Spleen (tissue), 11 donors: ENCODE measurements at regions not wholly inside any gene's neighbourhood (a gene's known extent, or its start where the extent isn't known, plus 50 kb on each side); places are given as distances from the start of the nearest gene placed in this dataset.

Source experiments
- DNase-seq: peaks from one replicate; pipeline ENCODE4 v3.0.0-alpha.2; 2020
- H3K27ac ChIP-seq, 8 donors: fragments of 200-600 bp; sonication (generic) in 7 of 8; 1 replicate in 4 of 8; 2 replicates in 4 of 8; pipeline versions ENCODE4 v1.5.0 to v1.8.0; 2016 to 2021; ENCODE audit warnings: inconsistent platforms in 4 of 8, mild to moderate bottlenecking in 4 of 8, moderate library complexity in 1 of 8
- H3K27me3 ChIP-seq, 7 donors: fragments of 200-600 bp; sonication (generic) in 6 of 7; replicated peaks in 1 of 7; 1 replicate in 4 of 7; 2 replicates in 3 of 7; pipeline versions ENCODE4 v1.5.0 to v1.8.0; 2016 to 2021; ENCODE audit warnings: inconsistent platforms in 3 of 7, mild to moderate bottlenecking in 1 of 7
- H3K36me3 ChIP-seq, 6 donors: fragments of 200-600 bp; sonication (generic) in 5 of 6; 1 replicate in 4 of 6; 2 replicates in 2 of 6; pipeline versions ENCODE4 v1.5.0 to v1.8.0; 2016 to 2021; ENCODE audit warnings: inconsistent platforms in 2 of 6
- H3K4me1 ChIP-seq, 6 donors: fragments of 200-600 bp; sonication (generic) in 5 of 6; 1 replicate in 3 of 6; 2 replicates in 3 of 6; pipeline versions ENCODE4 v1.5.0 to v1.8.0; 2016 to 2021; ENCODE audit warnings: inconsistent platforms in 3 of 6
- H3K4me3 ChIP-seq, 8 donors: fragments of 200-600 bp; sonication (generic) in 7 of 8; 1 replicate in 4 of 8; 2 replicates in 4 of 8; pipeline versions ENCODE4 v1.5.0 to v1.8.0; 2016 to 2021; ENCODE audit warnings: inconsistent platforms in 4 of 8, mild to moderate bottlenecking in 4 of 8, moderate library complexity in 2 of 8
- H3K9me3 ChIP-seq, 8 donors: fragments of 200-600 bp; sonication (generic) in 7 of 8; 1 replicate in 4 of 8; 2 replicates in 4 of 8; pipeline versions ENCODE4 v1.5.0 to v1.8.0; 2016 to 2021; ENCODE audit warnings: inconsistent platforms in 4 of 8
- CTCF ChIP-seq, 11 experiments: fragments of 200-600 bp in 7 of 11; fragments of 450-650 bp in 4 of 11; sonication (generic) in 4 of 11; IDR thresholded peaks in 8 of 11; conservative IDR thresholded peaks in 3 of 11; 1 replicate in 7 of 11; 2 replicates in 4 of 11; pipeline versions ENCODE4 v1.4.0 to v1.8.0; 2016 to 2021; ENCODE audit warnings: antibody characterized with exemption in 11 of 11, inconsistent platforms in 4 of 11, mild to moderate bottlenecking in 1 of 11
- POLR2A ChIP-seq, 3 donors: fragments of 450-650 bp; IDR thresholded peaks; one replicate each; pipeline ENCODE4 v1.5.1; 2017; ENCODE audit warnings: antibody characterized with exemption in 3 of 3, mild to moderate bottlenecking in 1 of 3
- POLR2AphosphoS5 ChIP-seq, 3 donors: sonication (generic); formaldehyde crosslinking; IDR thresholded peaks; one replicate each; pipeline ENCODE4 v1.5.1; 2017; ENCODE audit warnings: antibody characterized with exemption in 3 of 3
- WGBS, 5 donors: extraction: QIAGEN DNeasy Blood & Tissue Kit in 3 of 5; methylation state at CpG; one replicate each; pipeline versions ENCODE4 v1.1.5 to v1.1.7; 2013 to 2018; 5-methylcytosine and 5-hydroxymethylcytosine counted together
- intact Hi-C: fragments of 100-400 bp; cut with DNase I; formaldehyde crosslinking; loops from one replicate; pipeline ENCODE4 v1.15.0; 2023; ENCODE audit warnings: low total_unique reads
- donor health status: healthy with polysubstance abuse.
- donor health status: DM: no; HTN: no; CAD: no; lungs with moderate emphysema.
- donor health status: DM: no; HTN: no; CAD: no.
- donor health status: Bipolar disorder and iron deficiency.
- donor health status: healthy.
- donor health status: DM: no; HTN: no; CAD: no.
- donor health status: DM: yes; HTN: yes; CAD: no.

DNA sequence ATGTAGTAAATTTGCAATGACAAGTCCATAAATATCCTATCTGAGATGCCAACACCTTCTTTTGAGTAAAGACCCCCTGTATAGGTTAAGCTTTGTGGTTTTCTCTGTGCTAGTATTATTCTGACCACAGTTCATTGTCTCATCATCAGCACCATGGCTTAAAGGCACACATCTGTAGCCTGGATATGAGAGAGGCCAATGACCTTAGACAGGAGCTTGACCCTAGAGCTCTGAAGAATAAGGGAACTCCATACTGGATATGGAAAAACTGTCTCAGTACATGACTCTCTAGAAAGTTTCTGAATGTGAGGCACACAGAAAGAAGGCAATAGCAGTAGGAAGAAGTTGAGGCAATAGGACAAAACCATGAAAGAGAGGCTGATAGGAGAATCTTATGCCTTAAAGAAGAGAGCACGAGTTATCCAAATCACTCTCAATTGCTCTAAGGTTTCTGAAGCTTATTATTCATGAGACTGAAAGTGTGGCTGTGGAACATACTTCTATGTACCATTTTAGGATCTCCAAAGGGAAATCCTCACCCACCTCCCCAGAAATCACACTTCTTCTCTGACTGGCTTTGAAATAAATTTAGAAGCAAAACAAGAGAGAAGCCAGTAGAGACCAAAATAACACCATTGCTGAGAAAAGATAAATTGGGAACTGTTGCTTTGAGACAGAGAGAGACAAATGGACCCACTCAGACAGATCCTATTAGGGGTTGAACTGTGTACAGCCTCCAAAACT, 150.2 kb downstream of the ABCA8 start:
- WGBS, 5 donors, result 78 to 92% (median 90%) methylated on average over 1 of the region's 1 CpG
- H3K27ac ChIP-seq, result no peak overlapping the region
- intact Hi-C loops, result no loop called here
- no peaks in the 10 kb centered on the region for H3K36me3 ChIP-seq
- no peak for DNase-seq
- no peaks in the 10 kb centered on the region for H3K4me1 ChIP-seq
- H3K4me3 ChIP-seq, result no peak overlapping the region
- TF ChIP-seq CTCF (IDR thresholded peaks at IDR 0.05 in 8 of 11, conservative IDR thresholded peaks at IDR 0.05 in 3 of 11) (no peak), POLR2A (IDR thresholded peaks at IDR 0.05) (no peak), POLR2AphosphoS5 (IDR thresholded peaks at IDR 0.05) (no peak)
- H3K9me3 ChIP-seq, result no peaks in the 10 kb centered on the region
- no peaks in the 10 kb centered on the region for H3K27me3 ChIP-seq

GRCh38 chr17:68803164-68803929, 151.8 kb downstream of the ABCA8 start:
- Histone ChIP-seq H3K36me3 (no peaks in the 10 kb centered on the region), H3K4me3 (no peak overlapping the region), H3K27ac (no peak overlapping the region), H3K27me3 (no peaks in the 10 kb centered on the region), H3K9me3 (no peaks in the 10 kb centered on the region), H3K4me1 (no peaks in the 10 kb centered on the region)
- no peak for DNase-seq
- WGBS, 5 donors, result 52 to 84% (median 76%) methylated on average over 4 of the region's 4 CpGs
- no peak for TF ChIP-seq POLR2AphosphoS5 (IDR thresholded peaks at IDR 0.05)
- intact Hi-C loops, result no loop called here

DNA sequence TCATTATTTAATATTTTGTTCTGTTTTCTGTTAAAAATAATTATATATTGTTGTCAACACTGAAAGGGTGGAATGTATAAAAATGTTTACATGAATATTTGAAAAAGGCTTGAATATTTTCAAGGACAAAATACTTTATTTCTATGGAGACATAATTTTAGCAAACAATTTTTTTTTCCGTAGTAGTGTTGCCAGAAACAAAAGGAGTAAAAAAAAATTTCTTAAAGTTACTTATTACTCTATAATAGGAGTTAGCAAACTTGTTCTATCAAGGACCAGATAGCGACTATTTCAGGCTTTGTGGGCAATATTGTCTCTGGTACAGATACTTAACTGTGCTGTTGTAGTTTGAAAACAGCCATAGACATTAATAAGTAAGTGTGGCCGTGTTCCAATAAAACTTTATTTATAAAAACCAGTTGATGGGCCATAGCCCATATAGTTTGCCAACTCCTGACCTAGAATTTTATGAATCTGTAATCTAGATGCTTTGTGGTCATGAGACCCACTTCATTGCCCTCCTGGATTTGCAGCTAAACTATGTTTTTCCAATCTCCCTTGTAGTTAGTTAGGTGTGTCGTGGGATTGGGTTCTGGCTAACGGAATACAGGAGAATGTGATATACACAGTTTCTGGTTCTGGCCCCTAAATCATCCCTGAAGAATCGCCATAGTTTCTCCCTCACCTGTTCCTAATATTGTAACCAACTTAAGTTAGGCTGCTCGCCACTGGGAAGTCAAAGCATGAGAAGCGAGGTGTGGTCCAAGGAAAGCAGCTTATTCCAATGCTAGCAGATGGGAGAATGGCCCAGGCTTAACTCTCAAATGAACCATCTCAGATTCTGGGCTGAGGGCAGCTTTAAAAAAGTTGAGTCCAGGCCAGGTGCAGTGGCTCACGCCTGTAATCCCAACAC, 153.6 kb downstream of the ABCA8 start:
- intact Hi-C loops, result no loop called here
- Histone ChIP-seq H3K4me3 (no peak overlapping the region), H3K4me1 (no peaks in the 10 kb centered on the region), H3K9me3 (no peaks in the 10 kb centered on the region), H3K36me3 (no peaks in the 10 kb centered on the region), H3K27ac (no peak overlapping the region), H3K27me3 (no peaks in the 10 kb centered on the region)
- 88 to 95% (median 90%) methylated on average over 9 of the region's 9 CpGs for WGBS, 5 donors
- TF ChIP-seq POLR2AphosphoS5 (IDR thresholded peaks at IDR 0.05) (no peak), CTCF (IDR thresholded peaks at IDR 0.05 in 8 of 11, conservative IDR thresholded peaks at IDR 0.05 in 3 of 11) (no peak), POLR2A (IDR thresholded peaks at IDR 0.05) (no peak)
- no peak for DNase-seq

DNA sequence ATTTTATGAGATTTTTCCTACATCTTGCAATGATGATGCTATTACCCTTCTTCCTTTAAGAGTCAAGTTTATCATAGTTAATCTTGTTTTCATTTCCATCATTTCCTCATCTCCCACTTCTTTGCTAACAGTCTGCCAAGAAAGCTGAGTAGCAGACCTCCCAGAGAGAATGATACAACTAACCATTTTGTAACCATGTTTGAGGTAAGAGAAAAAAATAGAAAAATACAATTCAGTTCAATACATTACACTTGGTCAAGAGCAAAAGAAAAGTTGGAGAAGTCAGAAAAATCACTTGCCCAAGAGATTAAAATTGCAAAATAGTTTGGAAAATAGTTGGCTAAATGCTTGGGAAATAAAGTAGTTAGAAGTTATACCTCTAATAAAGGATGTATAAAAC, 154.4 kb downstream of the ABCA8 start:
- H3K4me3 ChIP-seq, result no peak overlapping the region
- DNase-seq, result no peak
- no peaks in the 10 kb centered on the region for H3K9me3 ChIP-seq
- no peaks in the 10 kb centered on the region for H3K4me1 ChIP-seq
- no peak for TF ChIP-seq CTCF (IDR thresholded peaks at IDR 0.05 in 8 of 11, conservative IDR thresholded peaks at IDR 0.05 in 3 of 11)
- no peak for TF ChIP-seq POLR2AphosphoS5 (IDR thresholded peaks at IDR 0.05)
- no peak overlapping the region for H3K27ac ChIP-seq
- intact Hi-C loops, result no loop called here
- no peaks in the 10 kb centered on the region for H3K36me3 ChIP-seq
- no peaks in the 10 kb centered on the region for H3K27me3 ChIP-seq
